HFF-Myc (cell line): ENCODE measurements at regions not wholly inside any gene's neighbourhood (a gene's known extent, or its start where the extent isn't known, plus 50 kb on each side); places are given as distances from the start of the nearest gene placed in this dataset.
"Not testable (repeated sequence)": the region's sequence is repeated elsewhere in the genome, so short reads cannot be mapped to it uniquely, and the experiment has no call there.

Source experiments
- DNase-seq: peaks from one replicate; pipeline ENCODE4 v3.0.0-alpha.2; 2011; ENCODE audit warnings: low read depth; ENCODE audit errors: extremely low read depth
- H3K4me3 ChIP-seq: replicated peaks from 2 replicates; pipeline ENCODE4 v1.5.1; 2011; ENCODE audit warnings: low read depth, mild to moderate bottlenecking, control low read depth, low read length
- TF ChIP-seq, protein P1 (sequence below): IDR thresholded peaks from 2 replicates; pipeline ENCODE4 v1.5.1; 2012; ENCODE audit warnings: mild to moderate bottlenecking, low read depth, low read length, control low read depth; ENCODE audit errors: missing control alignments

GRCh38 chr7:131038153-131038552 is 289.5 kb upstream of the MKLN1 start:
- TF ChIP-seq, protein P1, sequence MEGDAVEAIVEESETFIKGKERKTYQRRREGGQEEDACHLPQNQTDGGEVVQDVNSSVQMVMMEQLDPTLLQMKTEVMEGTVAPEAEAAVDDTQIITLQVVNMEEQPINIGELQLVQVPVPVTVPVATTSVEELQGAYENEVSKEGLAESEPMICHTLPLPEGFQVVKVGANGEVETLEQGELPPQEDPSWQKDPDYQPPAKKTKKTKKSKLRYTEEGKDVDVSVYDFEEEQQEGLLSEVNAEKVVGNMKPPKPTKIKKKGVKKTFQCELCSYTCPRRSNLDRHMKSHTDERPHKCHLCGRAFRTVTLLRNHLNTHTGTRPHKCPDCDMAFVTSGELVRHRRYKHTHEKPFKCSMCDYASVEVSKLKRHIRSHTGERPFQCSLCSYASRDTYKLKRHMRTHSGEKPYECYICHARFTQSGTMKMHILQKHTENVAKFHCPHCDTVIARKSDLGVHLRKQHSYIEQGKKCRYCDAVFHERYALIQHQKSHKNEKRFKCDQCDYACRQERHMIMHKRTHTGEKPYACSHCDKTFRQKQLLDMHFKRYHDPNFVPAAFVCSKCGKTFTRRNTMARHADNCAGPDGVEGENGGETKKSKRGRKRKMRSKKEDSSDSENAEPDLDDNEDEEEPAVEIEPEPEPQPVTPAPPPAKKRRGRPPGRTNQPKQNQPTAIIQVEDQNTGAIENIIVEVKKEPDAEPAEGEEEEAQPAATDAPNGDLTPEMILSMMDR = no peak
- no peak for DNase-seq
- H3K4me3 ChIP-seq = no peak overlapping the region

- DNase-seq = no peak
- TF ChIP-seq, protein P1 = no peak
- no peak overlapping the region for H3K4me3 ChIP-seq
Measured at GRCh38 chr7:131039355-131039762, 288.3 kb upstream of the MKLN1 start.

GRCh38 chr7:131039836-131040235 is 287.8 kb upstream of the MKLN1 start:
- no peak overlapping the region for H3K4me3 ChIP-seq
- DNase-seq = no peak
- TF ChIP-seq, protein P1 = no peak

DNA sequence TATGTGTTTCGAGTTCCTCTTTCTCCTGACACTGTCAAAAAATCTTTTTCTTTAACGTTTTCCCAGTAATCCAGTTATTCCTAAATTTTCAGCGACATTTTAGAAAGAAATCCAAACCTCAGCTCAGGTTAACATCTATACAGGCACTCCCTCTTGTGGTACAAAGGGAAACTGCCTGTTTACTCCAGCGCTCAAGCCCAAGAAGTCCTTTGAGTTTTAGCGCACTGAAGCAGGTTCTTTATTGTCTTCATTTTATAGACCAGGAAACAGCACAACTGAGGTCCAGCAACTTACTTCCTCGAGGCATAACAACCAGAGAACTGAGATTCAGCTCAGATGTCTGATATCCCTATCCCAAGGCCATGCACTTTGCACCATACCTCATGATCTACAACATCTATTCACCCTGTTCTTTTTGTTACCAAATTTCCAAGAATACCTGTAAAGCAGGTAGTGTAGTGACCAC is 287.2 kb upstream of the MKLN1 start:
- DNase-seq = peak; percentile 54
- TF ChIP-seq, protein P1 = peak; percentile 90
- no peak overlapping the region for H3K4me3 ChIP-seq

- not testable (repeated sequence) for H3K4me3 ChIP-seq, DNase-seq
Measured at GRCh38 chr7:131041012-131041695, 286.5 kb upstream of the MKLN1 start.

- no peak overlapping the region for H3K4me3 ChIP-seq
- no peak for DNase-seq
- TF ChIP-seq, protein P1 = no peak
Measured at GRCh38 chr7:131042269-131043160, 285.2 kb upstream of the MKLN1 start.

- no peak for DNase-seq
- no peak overlapping the region for H3K4me3 ChIP-seq
- TF ChIP-seq, protein P1 = no peak
Measured at GRCh38 chr7:131045526-131045925, 282.1 kb upstream of the MKLN1 start.
